Loucy (cell line): ENCODE measurements at regions not wholly inside any gene's neighbourhood (a gene's known extent, or its start where the extent isn't known, plus 50 kb on each side); places are given as distances from the start of the nearest gene placed in this dataset.

Experiments
- EZH2phosphoT487 ChIP-seq: fragments of 200-600 bp; IDR thresholded peaks from 2 replicates; pipeline ENCODE4 v1.6.1; 2018; ENCODE audit warnings: antibody characterized with exemption, mild to moderate bottlenecking, moderate library complexity, borderline replicate concordance
- TF ChIP-seq, protein P1 (sequence below): fragments of 200-600 bp; sonication (generic); conservative IDR thresholded peaks from 2 replicates; pipeline ENCODE4 v1.5.1; 2014; ENCODE audit warnings: mild to moderate bottlenecking, antibody characterized with exemption, low read length

DNA sequence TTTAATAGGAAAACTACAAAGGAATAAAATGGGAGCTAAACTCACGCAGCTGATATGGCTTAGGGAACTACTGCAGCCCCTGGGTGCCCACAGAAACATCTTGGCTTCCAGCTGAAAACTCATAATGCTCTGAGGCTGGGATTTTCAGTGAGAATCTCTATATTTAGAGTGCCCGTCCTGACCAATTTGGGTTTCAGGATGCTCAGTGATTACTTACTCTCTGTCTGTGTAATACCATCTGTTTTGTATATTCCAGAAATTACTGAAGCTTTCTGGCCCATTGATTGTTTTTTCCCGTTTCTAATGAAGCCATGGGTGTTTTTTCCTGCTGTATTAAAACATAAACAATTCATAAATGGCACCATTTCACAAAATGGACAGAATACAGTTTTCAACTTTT lies 50.6 kb upstream of the ZNF385D start:
- TF ChIP-seq, protein P1, sequence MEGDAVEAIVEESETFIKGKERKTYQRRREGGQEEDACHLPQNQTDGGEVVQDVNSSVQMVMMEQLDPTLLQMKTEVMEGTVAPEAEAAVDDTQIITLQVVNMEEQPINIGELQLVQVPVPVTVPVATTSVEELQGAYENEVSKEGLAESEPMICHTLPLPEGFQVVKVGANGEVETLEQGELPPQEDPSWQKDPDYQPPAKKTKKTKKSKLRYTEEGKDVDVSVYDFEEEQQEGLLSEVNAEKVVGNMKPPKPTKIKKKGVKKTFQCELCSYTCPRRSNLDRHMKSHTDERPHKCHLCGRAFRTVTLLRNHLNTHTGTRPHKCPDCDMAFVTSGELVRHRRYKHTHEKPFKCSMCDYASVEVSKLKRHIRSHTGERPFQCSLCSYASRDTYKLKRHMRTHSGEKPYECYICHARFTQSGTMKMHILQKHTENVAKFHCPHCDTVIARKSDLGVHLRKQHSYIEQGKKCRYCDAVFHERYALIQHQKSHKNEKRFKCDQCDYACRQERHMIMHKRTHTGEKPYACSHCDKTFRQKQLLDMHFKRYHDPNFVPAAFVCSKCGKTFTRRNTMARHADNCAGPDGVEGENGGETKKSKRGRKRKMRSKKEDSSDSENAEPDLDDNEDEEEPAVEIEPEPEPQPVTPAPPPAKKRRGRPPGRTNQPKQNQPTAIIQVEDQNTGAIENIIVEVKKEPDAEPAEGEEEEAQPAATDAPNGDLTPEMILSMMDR = no peak
- TF ChIP-seq EZH2phosphoT487 = no peak
